VCaP (cell line): ENCODE measurements at regions not wholly inside any gene's neighbourhood (a gene's known extent, or its start where the extent isn't known, plus 50 kb on each side); places are given as distances from the start of the nearest gene placed in this dataset.
A peak's percentile ranks its signal among the peaks of the same experiment; 100 is the strongest.

ENCODE experiments used
- H3K27ac ChIP-seq: fragments of 450-650 bp; 2 replicates; pipeline ENCODE4 v1.5.1; 2017
- TF ChIP-seq, protein P1 (sequence below): fragments of 450-650 bp; conservative IDR thresholded peaks from 2 replicates; pipeline ENCODE4 v1.5.1; 2017; ENCODE audit warnings: mild to moderate bottlenecking, moderate library complexity

DNA sequence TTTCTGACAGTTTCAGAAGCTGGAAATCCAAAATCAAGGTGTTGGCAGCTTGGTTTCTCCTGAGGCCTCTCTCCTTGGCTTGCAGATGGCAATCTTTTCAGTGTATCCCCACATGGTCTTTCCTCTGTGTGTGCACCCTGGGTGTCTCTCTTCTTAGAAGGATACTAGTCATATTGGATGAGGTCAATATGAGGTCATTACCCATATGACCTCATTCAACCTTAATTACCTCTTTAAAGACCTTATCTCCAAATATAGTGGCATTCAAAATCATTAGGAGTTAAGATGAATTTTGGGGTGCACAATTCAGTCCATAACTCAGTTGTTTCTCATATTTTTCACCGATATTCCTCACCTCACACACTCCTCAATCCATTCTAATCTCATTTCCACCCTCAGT lies 92.4 kb upstream of the TGM3 start:
- TF ChIP-seq, protein P1, sequence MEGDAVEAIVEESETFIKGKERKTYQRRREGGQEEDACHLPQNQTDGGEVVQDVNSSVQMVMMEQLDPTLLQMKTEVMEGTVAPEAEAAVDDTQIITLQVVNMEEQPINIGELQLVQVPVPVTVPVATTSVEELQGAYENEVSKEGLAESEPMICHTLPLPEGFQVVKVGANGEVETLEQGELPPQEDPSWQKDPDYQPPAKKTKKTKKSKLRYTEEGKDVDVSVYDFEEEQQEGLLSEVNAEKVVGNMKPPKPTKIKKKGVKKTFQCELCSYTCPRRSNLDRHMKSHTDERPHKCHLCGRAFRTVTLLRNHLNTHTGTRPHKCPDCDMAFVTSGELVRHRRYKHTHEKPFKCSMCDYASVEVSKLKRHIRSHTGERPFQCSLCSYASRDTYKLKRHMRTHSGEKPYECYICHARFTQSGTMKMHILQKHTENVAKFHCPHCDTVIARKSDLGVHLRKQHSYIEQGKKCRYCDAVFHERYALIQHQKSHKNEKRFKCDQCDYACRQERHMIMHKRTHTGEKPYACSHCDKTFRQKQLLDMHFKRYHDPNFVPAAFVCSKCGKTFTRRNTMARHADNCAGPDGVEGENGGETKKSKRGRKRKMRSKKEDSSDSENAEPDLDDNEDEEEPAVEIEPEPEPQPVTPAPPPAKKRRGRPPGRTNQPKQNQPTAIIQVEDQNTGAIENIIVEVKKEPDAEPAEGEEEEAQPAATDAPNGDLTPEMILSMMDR, result no peak
- H3K27ac ChIP-seq, result no peak overlapping the region

DNA sequence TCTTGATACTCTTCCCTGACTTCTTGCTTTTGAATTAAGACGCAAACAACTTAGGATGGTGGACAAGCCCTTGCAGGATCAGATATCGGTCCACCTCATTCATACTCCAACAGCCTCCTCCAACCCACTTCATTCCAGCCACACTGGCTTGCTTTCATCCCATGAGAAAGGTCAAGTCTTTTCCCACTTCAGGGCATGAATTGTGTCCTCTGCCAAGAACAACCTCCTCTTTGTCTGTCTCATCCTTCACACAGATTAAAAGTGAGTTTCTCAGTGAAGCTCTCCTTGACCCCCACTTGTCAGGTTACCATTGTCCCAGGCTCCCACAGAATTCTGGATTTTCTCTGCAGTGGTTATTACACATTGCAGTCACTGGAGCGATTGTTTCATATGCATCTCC lies 91.8 kb upstream of the TGM3 start:
- no peak overlapping the region for H3K27ac ChIP-seq
- TF ChIP-seq, protein P1, result no peak

DNA sequence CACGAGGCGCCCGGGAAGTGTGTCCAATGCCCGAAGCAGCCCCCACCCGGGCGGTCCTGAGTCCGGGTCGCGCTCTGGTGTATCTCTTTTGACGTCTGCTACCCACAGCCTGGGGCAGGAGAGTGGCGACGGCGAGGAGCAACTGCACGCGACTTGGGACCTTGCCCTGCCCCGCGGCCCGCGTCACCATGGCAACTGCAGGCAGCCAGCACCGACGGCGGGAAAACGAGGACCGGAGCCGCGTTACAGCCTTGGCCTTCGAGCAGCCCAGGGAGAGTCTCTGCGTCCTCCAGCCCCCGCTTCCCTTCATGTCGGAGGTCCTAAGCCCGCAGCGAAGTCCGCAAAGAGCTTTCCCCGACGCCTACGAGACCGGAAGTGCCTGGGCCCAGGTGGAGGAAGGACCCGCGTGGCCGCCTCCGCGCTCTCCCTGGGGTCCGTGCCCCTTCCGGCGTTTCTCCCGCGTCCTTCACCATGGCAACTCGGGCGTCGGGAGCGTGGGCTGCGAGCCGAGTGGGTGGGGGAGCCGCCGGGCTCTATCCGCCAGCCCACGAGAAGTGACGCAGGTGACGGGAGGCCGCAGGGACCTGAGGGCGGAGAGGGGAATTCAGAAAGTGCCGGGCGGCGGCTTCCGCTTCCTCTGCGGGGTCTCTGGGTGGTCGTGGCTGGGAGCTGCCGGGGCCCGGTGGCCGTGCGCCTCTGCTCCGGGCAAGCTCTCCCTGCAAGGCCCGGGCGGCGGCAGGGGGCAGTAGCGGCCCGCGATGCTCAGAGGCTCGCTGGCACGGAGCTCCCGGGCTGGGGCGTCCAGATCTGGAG lies 88.6 kb upstream of the TGM3 start:
- TF ChIP-seq, protein P1, result peak; percentile 97
- peak overlapping the region; percentile 57; the same call in 1 of the 2 replicates for H3K27ac ChIP-seq

DNA sequence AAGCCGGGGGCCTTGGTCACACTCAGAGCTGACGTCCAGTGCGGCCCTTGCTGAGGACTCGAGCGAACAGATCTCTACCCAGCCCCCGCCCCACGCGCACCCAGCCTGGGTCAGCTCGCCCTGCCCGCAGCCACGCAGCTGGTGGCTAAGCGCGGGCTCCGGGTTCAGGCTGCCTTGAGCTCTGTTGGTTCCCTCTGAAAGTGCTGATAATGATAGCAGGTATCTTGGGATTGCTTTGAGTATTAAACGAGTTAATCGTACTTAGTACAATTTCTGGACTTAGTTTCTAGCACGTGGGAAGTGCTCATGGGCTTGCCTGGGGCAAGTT lies 88.1 kb upstream of the TGM3 start:
- peak overlapping the region; percentile 57; the same call in 1 of the 2 replicates for H3K27ac ChIP-seq
- TF ChIP-seq, protein P1, result peak; percentile 69

DNA sequence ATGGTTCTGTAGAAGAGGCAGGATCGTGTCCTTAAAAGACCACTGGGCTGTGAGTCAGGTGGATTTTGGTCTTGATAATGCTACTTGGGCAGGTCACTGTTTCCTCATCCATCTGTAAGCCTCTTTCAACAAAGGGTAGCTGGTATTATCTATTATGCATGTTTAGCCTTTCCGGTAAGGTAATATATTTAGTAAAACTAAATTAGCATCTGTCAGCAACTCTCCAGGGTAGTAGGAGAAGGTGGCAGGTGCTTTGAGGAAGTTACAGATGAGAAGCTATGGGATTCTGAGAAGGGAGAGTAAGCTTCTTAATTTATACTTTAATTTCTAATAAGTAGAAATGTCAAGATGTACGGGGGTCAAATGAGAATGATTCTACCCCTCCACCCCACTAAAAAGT lies 86.9 kb upstream of the TGM3 start:
- no peak overlapping the region for H3K27ac ChIP-seq
- TF ChIP-seq, protein P1, result no peak

DNA sequence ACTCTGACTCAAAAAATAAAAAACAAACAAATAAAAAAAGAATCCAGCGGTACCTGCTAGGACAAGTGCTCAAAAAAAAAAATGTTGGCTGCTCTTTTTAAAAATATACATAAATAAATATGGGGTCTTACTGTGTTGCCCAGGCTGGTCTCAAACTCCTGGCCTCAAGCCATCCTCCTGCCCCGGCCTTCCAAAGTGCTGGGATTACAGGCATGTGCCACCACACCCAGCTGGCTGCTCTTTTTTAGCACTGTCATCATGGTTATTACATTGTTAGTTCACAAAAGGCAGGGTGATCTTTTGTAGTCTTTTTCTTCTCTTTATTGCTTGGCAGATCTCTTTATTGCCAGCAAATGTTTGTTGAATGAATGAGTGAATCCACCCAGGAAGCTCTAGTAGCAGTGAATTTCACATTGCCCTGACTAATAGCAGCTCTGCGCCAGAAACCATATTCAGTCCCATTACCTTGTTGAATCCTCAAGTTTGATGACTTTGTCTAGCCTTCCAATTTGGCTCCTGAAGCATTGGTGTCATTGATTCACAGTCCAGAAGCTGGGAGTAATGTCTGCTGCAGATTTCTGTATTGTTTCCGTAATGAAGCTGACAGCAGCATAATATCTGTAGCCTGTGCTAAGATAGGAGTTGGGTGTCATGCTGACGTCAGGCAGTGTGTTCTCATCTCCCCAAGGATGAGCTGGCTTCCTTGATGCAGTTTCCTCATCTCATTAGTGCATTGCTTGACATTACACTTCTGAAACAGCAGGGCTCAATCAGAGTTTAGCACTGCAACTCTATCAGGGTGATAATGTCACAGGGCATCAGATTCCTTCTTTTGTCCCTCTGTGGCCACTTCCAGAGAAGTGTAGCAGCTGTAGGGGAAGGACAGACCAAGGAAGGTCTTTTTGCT lies 84.9 kb upstream of the TGM3 start:
- no peak overlapping the region; the same call in 1 of the 2 replicates for H3K27ac ChIP-seq
- TF ChIP-seq, protein P1, result no peak

DNA sequence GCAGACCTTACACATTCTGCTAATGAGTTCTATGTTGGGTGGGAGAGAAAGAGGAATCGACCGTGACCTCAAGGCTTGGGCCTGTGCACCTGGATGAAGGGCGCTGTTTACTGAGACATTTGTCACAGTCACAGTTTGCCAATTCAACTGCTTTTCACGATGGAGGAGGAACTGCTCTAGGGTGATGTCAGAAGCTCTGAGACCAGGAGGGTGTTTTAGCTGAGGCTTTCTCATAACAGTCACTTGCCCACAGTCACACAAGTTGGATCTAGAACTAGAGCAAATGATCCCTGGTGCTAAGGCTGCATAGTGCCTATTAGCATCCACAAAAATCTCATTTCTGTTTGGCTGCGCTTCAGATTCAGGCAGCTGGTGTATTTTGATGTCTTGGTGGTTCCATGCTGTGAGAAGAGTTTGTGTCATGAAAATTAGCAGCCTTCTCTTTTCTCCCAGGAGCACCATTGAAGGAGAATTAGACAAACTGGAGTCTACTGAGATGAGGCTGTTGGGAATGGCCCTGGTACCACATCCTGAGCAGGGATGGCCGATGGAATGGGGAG lies 83.3 kb upstream of the TGM3 start:
- no peak overlapping the region for H3K27ac ChIP-seq
- TF ChIP-seq, protein P1, result no peak
